ENCODE measurements at regions not wholly inside any gene's neighbourhood (a gene's known extent, or its start where the extent isn't known, plus 50 kb on each side); places are given as distances from the start of the nearest gene placed in this dataset.

- TF ChIP-seq CTCF (IDR thresholded peaks at IDR 0.05) (no peak), POLR2A (IDR thresholded peaks at IDR 0.05) (peak in 1 of 2 donors; percentile 52)
Observed at GRCh38 chr22:46076651-46077339, 73.5 kb upstream of the PPARA start.

Measured in adrenal gland (tissue), 5 donors.